A549 (cell line): ENCODE measurements at regions not wholly inside any gene's neighbourhood (a gene's known extent, or its start where the extent isn't known, plus 50 kb on each side); places are given as distances from the start of the nearest gene placed in this dataset.

ENCODE experiments used
- ATAC-seq, 2 experiments: fragments of 200-7000 bp in 1 of 2; fragments of >200 bp in 1 of 2; cut with Nextera tagmentation in 1 of 2; cut with Tn5 transposase in 1 of 2; 3 replicates each; pipeline versions ENCODE4 v1.8.0 to v1.9.1; 2018 to 2020; ENCODE audit warnings: mild to moderate bottlenecking in 1 of 2, moderate library complexity in 1 of 2
- CTCF ChIA-PET: fragments of 300-600 bp; sonication (Branson Sonifier 250); formaldehyde crosslinking; extraction: SDS; loops from one replicate; lab custom pipeline; 2021; ENCODE audit warnings: antibody characterized with exemption, inconsistent platforms; lab: Yijun Ruan, JAX
- POLR2A ChIA-PET: fragments of 350-600 bp; formaldehyde crosslinking; extraction: SDS; loops from one replicate; lab custom pipeline; 2021; ENCODE audit warnings: antibody characterized with exemption, inconsistent platforms; lab: Yijun Ruan, JAX
- DNase-seq, 2 experiments: peaks; one replicate each; pipeline versions ENCODE4 v3.0.0 to v3.0.0-alpha.2; 2011 to 2016; ENCODE audit warnings: low read depth in 1 of 2, low spot score in 1 of 2
- FAIRE-seq: peaks from 2 replicates; lab custom pipeline; 2011; peaks lifted over from hg19 to GRCh38; lab: Jason Lieb, UNC
- H3K27ac ChIP-seq, 2 experiments: fragments of >200 bp; sonication (Bioruptor Twin); formaldehyde crosslinking; 3 replicates each; pipeline ENCODE4 v1.5.1; 2016 to 2017
- H3K4me1 ChIP-seq: fragments of >200 bp; sonication (Bioruptor Twin); formaldehyde crosslinking; 3 replicates; pipeline ENCODE4 v1.6.1; 2016
- H3K4me2 ChIP-seq: fragments of >200 bp; sonication (Bioruptor Twin); formaldehyde crosslinking; 3 replicates; pipeline ENCODE4 v1.6.1; 2016
- H3K4me3 ChIP-seq: fragments of >200 bp; sonication (Bioruptor Twin); formaldehyde crosslinking; 3 replicates; pipeline ENCODE4 v1.5.1; 2016
- H3K9me3 ChIP-seq: fragments of >200 bp; sonication (Bioruptor Twin); formaldehyde crosslinking; 3 replicates; pipeline ENCODE4 v1.6.1; 2016
- CBX2 ChIP-seq: fragments of 200-600 bp; sonication (generic); IDR thresholded peaks from 2 replicates; pipeline ENCODE4 v1.6.1; 2016; ENCODE audit warnings: low read depth, mild to moderate bottlenecking, borderline replicate concordance
- CEBPB ChIP-seq, 2 experiments: fragments of >200 bp in 1 of 2; sonication (Bioruptor Twin) in 1 of 2; formaldehyde crosslinking in 1 of 2; IDR thresholded peaks; 2 replicates each; pipeline ENCODE4 v1.6.1; 2012 to 2016
- CHD4 ChIP-seq: fragments of 200-600 bp; sonication (generic); IDR thresholded peaks from 2 replicates; pipeline ENCODE4 v1.6.1; 2016; ENCODE audit warnings: antibody characterized with exemption, mild to moderate bottlenecking, borderline replicate concordance
- EHF ChIP-seq: fragments of 250-450 bp; sonication (Bioruptor Pico); IDR thresholded peaks from 2 replicates; pipeline ENCODE4 v1.5.0; 2020; ENCODE audit warnings: mild to moderate bottlenecking
- EHMT2 ChIP-seq: fragments of 200-600 bp; sonication (generic); IDR thresholded peaks from 2 replicates; pipeline ENCODE4 v1.6.1; 2016; ENCODE audit warnings: antibody characterized with exemption, low read depth, mild to moderate bottlenecking, moderate library complexity
- EP300 ChIP-seq, 2 experiments: fragments of >200 bp; sonication (Bioruptor Twin); formaldehyde crosslinking; IDR thresholded peaks; 2 replicates in 1 of 2; 3 replicates in 1 of 2; pipeline ENCODE4 v1.6.1; 2016 to 2017
- ESRRA ChIP-seq: fragments of 150-350 bp; IDR thresholded peaks from 2 replicates; pipeline ENCODE4 v1.6.1; 2014; ENCODE audit warnings: mild to moderate bottlenecking, low read length, borderline replicate concordance
- FOSB ChIP-seq: fragments of 250-450 bp; sonication (Bioruptor Pico); IDR thresholded peaks from 2 replicates; pipeline ENCODE4 v1.5.0; 2020; ENCODE audit warnings: mild to moderate bottlenecking, moderate library complexity
- FOSL2 ChIP-seq, 2 experiments: fragments of 450-650 bp in 1 of 2; fragments of >200 bp in 1 of 2; sonication (Bioruptor Twin) in 1 of 2; formaldehyde crosslinking; IDR thresholded peaks; 2 replicates each; pipeline versions ENCODE4 v1.5.0 to v1.6.1; 2016 to 2020; ENCODE audit warnings: mild to moderate bottlenecking in 1 of 2, moderate library complexity in 1 of 2
- FOXS1 ChIP-seq: fragments of 250-450 bp; sonication (Bioruptor Pico); IDR thresholded peaks from 2 replicates; pipeline ENCODE4 v1.5.0; 2020; ENCODE audit warnings: mild to moderate bottlenecking, moderate library complexity
- HDAC2 ChIP-seq: fragments of 200-600 bp; sonication (generic); IDR thresholded peaks from 2 replicates; pipeline ENCODE4 v1.6.1; 2016
- HES2 ChIP-seq: fragments of >200 bp; sonication (Bioruptor Twin); formaldehyde crosslinking; IDR thresholded peaks from 2 replicates; pipeline ENCODE4 v1.6.1; 2016
- HEYL ChIP-seq: fragments of 250-450 bp; sonication (Bioruptor Pico); IDR thresholded peaks from 2 replicates; pipeline ENCODE4 v1.8.0; 2021; ENCODE audit warnings: mild to moderate bottlenecking, moderate library complexity
- HMGXB4 ChIP-seq: fragments of 250-450 bp; sonication (Bioruptor Pico); IDR thresholded peaks from 2 replicates; pipeline ENCODE4 v1.5.0; 2021; ENCODE audit warnings: mild to moderate bottlenecking, moderate library complexity, borderline replicate concordance
- HOXB5 ChIP-seq: fragments of 250-450 bp; sonication (Bioruptor Pico); IDR thresholded peaks from 2 replicates; pipeline ENCODE4 v1.5.0; 2020; ENCODE audit warnings: mild to moderate bottlenecking, moderate library complexity
- KDM5A ChIP-seq: fragments of 200-600 bp; sonication (generic); IDR thresholded peaks from 2 replicates; pipeline ENCODE4 v1.6.1; 2016; ENCODE audit warnings: antibody characterized with exemption, mild to moderate bottlenecking
- MAFK ChIP-seq: fragments of 450-650 bp; IDR thresholded peaks from 2 replicates; pipeline ENCODE4 v1.6.1; 2014; ENCODE audit not compliant: partially characterized antibody
- NFE2L2 ChIP-seq: fragments of 150-350 bp; conservative IDR thresholded peaks from 2 replicates; pipeline ENCODE4 v1.6.1; 2014; ENCODE audit warnings: low read length
- NPAS2 ChIP-seq: fragments of 250-450 bp; sonication (Bioruptor Pico); IDR thresholded peaks from 2 replicates; pipeline ENCODE4 v1.8.0; 2022; ENCODE audit warnings: mild to moderate bottlenecking, moderate library complexity, borderline replicate concordance
- NR3C1 ChIP-seq: fragments of >200 bp; sonication (Bioruptor Twin); formaldehyde crosslinking; IDR thresholded peaks from 3 replicates; pipeline ENCODE4 v1.6.1; 2017
- PBX3 ChIP-seq: IDR thresholded peaks from 2 replicates; pipeline ENCODE4 v1.6.1; 2012
- PHF8 ChIP-seq: fragments of 200-600 bp; sonication (generic); IDR thresholded peaks from 2 replicates; pipeline ENCODE4 v1.6.1; 2016; ENCODE audit warnings: low read depth, mild to moderate bottlenecking, antibody characterized with exemption, moderate library complexity, borderline replicate concordance
- RAD21 ChIP-seq, 2 experiments: fragments of >200 bp in 1 of 2; sonication (Bioruptor Twin) in 1 of 2; formaldehyde crosslinking in 1 of 2; IDR thresholded peaks in 1 of 2; conservative IDR thresholded peaks in 1 of 2; 2 replicates in 1 of 2; 3 replicates in 1 of 2; pipeline ENCODE4 v1.6.1; 2012 to 2018; ENCODE audit warnings: inconsistent platforms in 1 of 2
- RFX5 ChIP-seq: fragments of 450-650 bp; IDR thresholded peaks from 2 replicates; pipeline ENCODE4 v1.7.1; 2014; ENCODE audit warnings: antibody characterized with exemption, mild to moderate bottlenecking, moderate library complexity
- RNF2 ChIP-seq: fragments of 200-600 bp; sonication (generic); IDR thresholded peaks from 2 replicates; pipeline ENCODE4 v1.6.1; 2016; ENCODE audit warnings: low read depth, mild to moderate bottlenecking, antibody characterized with exemption, moderate library complexity, borderline replicate concordance
- SMC3 ChIP-seq: fragments of >200 bp; sonication (Bioruptor Twin); formaldehyde crosslinking; IDR thresholded peaks from 3 replicates; pipeline ENCODE4 v1.6.1; 2018; ENCODE audit warnings: inconsistent platforms
- ZSCAN20 ChIP-seq: fragments of 250-450 bp; sonication (Bioruptor Pico); IDR thresholded peaks from 2 replicates; pipeline ENCODE4 v1.8.0; 2022; ENCODE audit warnings: mild to moderate bottlenecking, moderate library complexity
- WGBS: methylation state at CpG from one replicate; pipeline ENCODE4 v1.1.6; 2017; ENCODE audit errors: missing lambda C conversion rate; 5-methylcytosine and 5-hydroxymethylcytosine counted together

GRCh38 chr2:239697399-239698164 is 296.8 kb upstream of the HDAC4 start:
- ChIA-PET CTCF (interaction anchor here (0.7 to 1.0 kb wide), 3 partner anchors 9 to 61 kb away, joined by 3 read pairs; no protein-coding TSS in a partner anchor), POLR2A (no interaction called here)
- DNase-seq (no peak), ATAC-seq (no peak), FAIRE-seq (no peak)
- no peak for TF ChIP-seq NR3C1
- no peak for TF ChIP-seq KDM5A
- no peak for TF ChIP-seq HDAC2
- TF ChIP-seq CHD4: no peak
- no peak for TF ChIP-seq PBX3
- no peak for TF ChIP-seq ESRRA
- no peak for TF ChIP-seq HEYL (CRISPR knock-in tag)
- no peak for TF ChIP-seq FOXS1 (CRISPR knock-in tag)
- no peak for TF ChIP-seq RAD21 (conservative IDR thresholded peaks at IDR 0.05 in 1 of 2, IDR thresholded peaks at IDR 0.05 in 1 of 2)
- no peak overlapping the region for H3K4me2 ChIP-seq
- WGBS: 62% methylated on average over 22 of the region's 22 CpGs
- H3K4me3 ChIP-seq: no peak overlapping the region
- no peak overlapping the region for H3K27ac ChIP-seq
- H3K9me3 ChIP-seq: 0 out of 3 replicates have a peak, but pooled peaks cover 2% of the 10 kb centered on the region
- H3K4me1 ChIP-seq: no peaks in the 10 kb centered on the region

- H3K4me3 ChIP-seq: no peak overlapping the region
These were observed 295.9 kb upstream of the HDAC4 start for GRCh38 chr2:239696559-239697207.

GRCh38 chr2:239695728-239696240 is 295.0 kb upstream of the HDAC4 start:
- Histone ChIP-seq H3K4me3 (no peak overlapping the region), H3K4me1 (no peaks in the 10 kb centered on the region), H3K4me2 (no peak overlapping the region), H3K27ac (no peak overlapping the region), H3K9me3 (no peaks in the 10 kb centered on the region)
- 54% methylated on average over 14 of the region's 14 CpGs for WGBS
- no peak for DNase-seq
- ChIA-PET CTCF (no interaction called here), POLR2A (no interaction called here)
- no peak for FAIRE-seq
- ATAC-seq: no peak
- TF ChIP-seq NFE2L2 (no peak), RFX5 (no peak), EP300 (IDR thresholded peaks at IDR 0.05) (no peak), HEYL (CRISPR knock-in tag) (no peak), HOXB5 (CRISPR knock-in tag) (no peak), HES2 (no peak), HMGXB4 (CRISPR knock-in tag) (no peak), PHF8 (no peak), CEBPB (IDR thresholded peaks at IDR 0.05) (no peak), MAFK (no peak), FOSL2 (IDR thresholded peaks at IDR 0.05) (no peak), FOSL2 (CRISPR knock-in tag; IDR thresholded peaks at IDR 0.05) (no peak), EHF (CRISPR knock-in tag) (no peak), SMC3 (no peak), ZSCAN20 (CRISPR knock-in tag) (no peak), EHMT2 (no peak)

More at GRCh38 chr2:239696559-239697207, 295.9 kb upstream of the HDAC4 start:
- no peak for ATAC-seq
- CTCF ChIA-PET: interaction anchor here (0.7 to 1.0 kb wide), 2 partner anchors 10 to 12 kb away, joined by 3 read pairs; no protein-coding TSS in a partner anchor
- no peak for TF ChIP-seq RFX5
- TF ChIP-seq PHF8: no peak
- TF ChIP-seq NR3C1: no peak
- TF ChIP-seq HMGXB4 (CRISPR knock-in tag): no peak
- no peak for TF ChIP-seq RNF2
- no peak for TF ChIP-seq FOSB (CRISPR knock-in tag)
- TF ChIP-seq CBX2: no peak
- no peak for TF ChIP-seq NPAS2 (CRISPR knock-in tag)
- Histone ChIP-seq H3K4me1 (no peaks in the 10 kb centered on the region), H3K9me3 (no peaks in the 10 kb centered on the region), H3K4me2 (no peak overlapping the region), H3K27ac (no peak overlapping the region)
- WGBS: 55% methylated on average over 8 of the region's 13 CpGs
- no peak for DNase-seq
- POLR2A ChIA-PET: no interaction called here
- no peak for FAIRE-seq
